D721Med (cell line): ENCODE measurements at regions not wholly inside any gene's neighbourhood (a gene's known extent, or its start where the extent isn't known, plus 50 kb on each side); places are given as distances from the start of the nearest gene placed in this dataset.

Source experiments
- DNase-seq: peaks from one replicate; pipeline ENCODE4 v3.0.0; 2011; ENCODE audit warnings: low spot score; ENCODE audit not compliant: insufficient read length
- FAIRE-seq: peaks from 2 replicates; lab custom pipeline; 2011; peaks lifted over from hg19 to GRCh38; lab: Jason Lieb, UNC
- CTCF ChIP-seq: IDR thresholded peaks from 2 replicates; pipeline ENCODE4 v1.5.1; 2012; ENCODE audit warnings: mild to moderate bottlenecking, control low read depth; ENCODE audit not compliant: insufficient read depth; ENCODE audit errors: missing control alignments

GRCh38 chr13:23129331-23129730 is 51.4 kb upstream of the SGCG start:
- FAIRE-seq (no peak), DNase-seq (no peak)
- TF ChIP-seq CTCF, result no peak
